NT2/D1 (cell line): ENCODE measurements at regions not wholly inside any gene's neighbourhood (a gene's known extent, or its start where the extent isn't known, plus 50 kb on each side); places are given as distances from the start of the nearest gene placed in this dataset.

Experiments used
- DNase-seq: peaks from one replicate; pipeline ENCODE4 v3.0.0-alpha.2; 2011; ENCODE audit warnings: low read depth, low spot score
- H3K27me3 ChIP-seq: 2 replicates; pipeline ENCODE4 v1.6.0; 2011; ENCODE audit warnings: mild to moderate bottlenecking; ENCODE audit not compliant: insufficient read length, insufficient read depth
- H3K36me3 ChIP-seq: 2 replicates; pipeline ENCODE4 v1.6.1; 2011; ENCODE audit warnings: mild to moderate bottlenecking, low read length, mixed read lengths; ENCODE audit not compliant: insufficient read depth, insufficient read length
- H3K4me1 ChIP-seq: 2 replicates; pipeline ENCODE4 v1.5.1; 2011; ENCODE audit not compliant: insufficient read depth, insufficient read length
- H3K4me3 ChIP-seq: 2 replicates; pipeline ENCODE4 v1.5.1; 2011; ENCODE audit warnings: low read depth; ENCODE audit not compliant: insufficient read length
- H3K9ac ChIP-seq: 2 replicates; pipeline ENCODE4 v1.6.0; 2011; ENCODE audit warnings: low read depth; ENCODE audit not compliant: insufficient read length
- H3K9me3 ChIP-seq: 2 replicates; pipeline ENCODE4 v1.5.1; 2011; ENCODE audit warnings: mild to moderate bottlenecking, low read length; ENCODE audit not compliant: insufficient read depth
- SUZ12 ChIP-seq: IDR thresholded peaks from 2 replicates; pipeline ENCODE4 v1.6.1; 2011; ENCODE audit not compliant: insufficient read length, insufficient read depth; ENCODE audit errors: extremely low read depth
- YY1 ChIP-seq: IDR thresholded peaks from 2 replicates; pipeline ENCODE4 v1.6.1; 2011; ENCODE audit not compliant: insufficient read length, insufficient read depth
- ZNF274 ChIP-seq: IDR thresholded peaks from 2 replicates; pipeline ENCODE4 v1.6.1; 2011; ENCODE audit warnings: mild to moderate bottlenecking, low read depth, low read length

DNA sequence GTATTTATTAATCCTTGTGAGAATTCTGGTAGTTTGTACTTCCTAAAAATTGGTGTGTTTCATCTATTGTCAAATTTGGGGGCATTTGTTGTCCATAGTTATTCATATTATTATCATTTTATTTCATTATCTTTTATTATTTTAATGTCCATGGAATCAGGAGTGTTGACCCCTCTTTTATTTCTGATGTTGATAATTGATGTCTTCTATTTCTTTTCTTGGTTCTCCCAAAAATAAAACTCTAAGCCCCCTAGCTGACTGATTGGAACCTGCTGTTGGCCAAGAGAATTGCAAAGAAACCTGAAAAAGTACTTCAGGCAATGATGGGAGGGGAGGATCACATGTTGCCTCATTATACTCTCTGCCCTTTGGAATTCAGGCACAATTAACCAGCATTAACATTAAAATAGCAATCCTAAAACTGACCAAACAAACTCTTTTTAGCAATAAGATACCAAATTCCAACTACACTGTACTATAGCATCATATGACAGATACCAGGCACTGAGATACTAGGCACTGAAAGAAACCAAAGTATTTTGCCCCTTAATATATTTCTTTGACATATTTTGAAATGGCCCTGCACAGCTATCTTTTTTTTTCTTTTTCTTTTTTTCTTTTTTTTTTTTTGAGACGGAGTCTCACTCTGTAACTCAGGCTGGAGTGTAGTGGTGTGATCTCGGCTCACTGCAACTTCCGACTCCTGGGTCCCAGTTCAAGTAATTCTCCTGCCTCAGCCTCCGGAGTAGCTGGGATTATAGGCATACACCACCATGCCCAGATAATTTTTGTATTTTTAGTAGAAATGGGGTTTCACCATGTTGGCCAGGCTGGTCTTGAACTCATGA is 1097.2 kb upstream of the CNTNAP5 start:
- no peaks in the 10 kb centered on the region for H3K36me3 ChIP-seq
- DNase-seq = peak; percentile 58
- H3K27me3 ChIP-seq = no peaks in the 10 kb centered on the region
- no peak overlapping the region for H3K4me3 ChIP-seq
- peaks cover 36% of the 10 kb centered on the region for H3K9me3 ChIP-seq
- no peak for TF ChIP-seq SUZ12
- TF ChIP-seq YY1 = no peak
- no peak for TF ChIP-seq ZNF274
- H3K4me1 ChIP-seq = no peaks in the 10 kb centered on the region
- H3K9ac ChIP-seq = no peak overlapping the region

DNA sequence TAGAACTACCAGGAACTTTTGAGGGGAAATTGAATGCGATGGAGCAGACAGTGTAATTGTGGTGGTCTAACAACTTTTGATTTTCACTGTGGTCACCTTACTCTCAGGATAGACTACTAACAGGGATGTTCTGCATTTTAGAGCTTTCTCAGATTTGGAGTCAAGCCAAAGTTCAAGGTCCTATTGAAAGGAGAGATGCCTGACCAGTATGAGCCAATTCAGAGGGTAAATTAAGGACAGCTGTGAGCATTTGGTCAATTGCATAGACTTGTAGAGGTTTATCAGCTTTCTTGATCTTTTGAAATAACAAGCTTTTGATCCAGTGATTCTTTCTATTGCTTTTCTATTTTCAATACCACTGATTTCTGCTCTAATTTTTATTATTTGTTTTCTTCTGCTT is 1095.7 kb upstream of the CNTNAP5 start:
- Histone ChIP-seq H3K4me3 (no peak overlapping the region), H3K27me3 (no peaks in the 10 kb centered on the region), H3K36me3 (no peaks in the 10 kb centered on the region), H3K9me3 (peaks cover 31% of the 10 kb centered on the region), H3K9ac (no peak overlapping the region), H3K4me1 (no peaks in the 10 kb centered on the region)
- TF ChIP-seq ZNF274 (no peak), YY1 (no peak), SUZ12 (no peak)
- DNase-seq = no peak

DNA sequence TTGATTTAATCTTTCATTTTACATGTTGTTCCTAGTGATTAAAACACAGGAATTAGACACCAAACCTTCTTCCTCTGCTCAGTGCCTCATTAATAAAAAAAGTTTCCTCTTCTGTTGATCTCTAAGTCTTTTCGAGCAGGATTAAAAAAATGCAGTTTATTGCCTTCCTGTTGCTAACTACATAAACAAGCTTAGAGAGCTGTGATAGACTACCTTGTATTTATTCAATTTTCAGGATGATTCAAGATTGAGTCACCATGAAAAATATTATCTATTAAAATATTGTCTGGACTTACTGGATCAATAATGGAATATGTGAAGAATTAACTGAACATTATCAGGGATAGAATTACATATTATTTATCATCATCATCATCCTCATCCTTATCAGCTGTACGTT is 1089.6 kb upstream of the CNTNAP5 start:
- Histone ChIP-seq H3K9ac (no peak overlapping the region), H3K4me3 (no peak overlapping the region), H3K36me3 (no peaks in the 10 kb centered on the region), H3K4me1 (no peaks in the 10 kb centered on the region), H3K27me3 (no peaks in the 10 kb centered on the region), H3K9me3 (no peaks in the 10 kb centered on the region)
- TF ChIP-seq SUZ12 (no peak), ZNF274 (no peak), YY1 (no peak)
- DNase-seq = no peak

DNA sequence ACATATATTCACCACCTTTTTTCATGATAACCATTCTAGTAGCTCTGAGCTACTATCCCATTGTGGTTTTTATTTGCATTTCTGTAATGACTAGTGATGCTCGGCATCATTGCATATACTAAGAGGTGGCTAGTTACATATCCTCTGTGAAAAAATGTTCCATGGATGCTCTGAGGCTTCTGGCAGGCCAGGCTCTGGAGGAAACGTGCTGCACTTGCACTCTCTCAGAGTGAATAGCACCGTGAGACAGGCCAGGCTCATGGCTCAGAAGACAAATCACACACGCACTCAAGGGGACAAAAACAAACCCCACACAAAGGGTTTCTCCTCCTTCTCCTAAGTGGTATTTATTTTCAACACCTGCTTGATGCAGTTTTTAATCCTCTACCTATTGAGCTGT is 1085.3 kb upstream of the CNTNAP5 start:
- H3K9ac ChIP-seq = no peak overlapping the region
- H3K27me3 ChIP-seq = no peaks in the 10 kb centered on the region
- TF ChIP-seq YY1 (no peak), SUZ12 (no peak), ZNF274 (no peak)
- no peak overlapping the region for H3K4me3 ChIP-seq
- H3K9me3 ChIP-seq = no peaks in the 10 kb centered on the region
- no peaks in the 10 kb centered on the region for H3K4me1 ChIP-seq
- no peaks in the 10 kb centered on the region for H3K36me3 ChIP-seq
- DNase-seq = no peak

DNA sequence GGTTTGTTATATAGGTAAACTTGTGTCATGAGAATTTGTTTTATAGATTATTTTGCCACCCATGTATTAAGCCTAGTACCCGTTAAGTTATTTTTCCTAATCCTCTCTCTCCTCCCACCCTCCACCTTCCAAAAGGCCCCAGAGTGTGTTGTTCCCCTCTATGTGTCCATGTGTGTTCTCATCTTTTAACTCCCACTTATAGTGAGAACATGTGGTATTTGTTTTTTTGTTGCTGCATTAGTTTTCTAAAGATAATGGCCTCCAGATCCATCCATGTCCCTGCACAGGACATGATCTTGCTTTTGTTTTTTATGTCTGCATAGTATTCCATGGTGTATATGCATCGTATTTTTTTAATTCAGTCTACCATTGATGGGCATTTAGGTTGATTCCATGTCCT is 1075.6 kb upstream of the CNTNAP5 start:
- Histone ChIP-seq H3K4me1 (no peaks in the 10 kb centered on the region), H3K36me3 (no peaks in the 10 kb centered on the region), H3K27me3 (no peaks in the 10 kb centered on the region), H3K9ac (no peak overlapping the region), H3K9me3 (no peaks in the 10 kb centered on the region), H3K4me3 (no peak overlapping the region)
- no peak for TF ChIP-seq SUZ12
- no peak for TF ChIP-seq YY1
- no peak for TF ChIP-seq ZNF274
- DNase-seq = no peak

DNA sequence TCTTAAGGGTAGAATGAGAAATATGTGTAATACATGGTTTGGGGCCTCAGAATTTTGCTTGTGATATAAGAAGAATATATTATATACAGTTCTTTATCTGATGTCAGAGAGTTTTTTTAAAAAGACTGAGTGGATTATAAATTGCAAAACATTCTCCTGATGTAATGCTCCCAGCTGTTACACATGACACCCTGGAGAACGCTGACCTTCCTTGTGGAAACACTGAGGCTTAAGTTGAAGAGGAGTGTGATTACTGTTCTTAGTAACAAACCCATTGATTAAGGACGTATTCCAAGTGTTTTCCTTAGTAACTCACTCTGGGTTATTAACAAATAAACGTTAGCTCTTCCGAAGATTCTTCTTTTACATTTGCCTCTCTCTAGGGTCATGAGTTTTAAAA is 1069.3 kb upstream of the CNTNAP5 start:
- DNase-seq = no peak
- Histone ChIP-seq H3K36me3 (no peaks in the 10 kb centered on the region), H3K9ac (no peak overlapping the region), H3K4me3 (no peak overlapping the region), H3K4me1 (no peaks in the 10 kb centered on the region), H3K27me3 (no peaks in the 10 kb centered on the region), H3K9me3 (no peaks in the 10 kb centered on the region)
- TF ChIP-seq ZNF274 = no peak
- no peak for TF ChIP-seq SUZ12
- TF ChIP-seq YY1 = no peak

DNA sequence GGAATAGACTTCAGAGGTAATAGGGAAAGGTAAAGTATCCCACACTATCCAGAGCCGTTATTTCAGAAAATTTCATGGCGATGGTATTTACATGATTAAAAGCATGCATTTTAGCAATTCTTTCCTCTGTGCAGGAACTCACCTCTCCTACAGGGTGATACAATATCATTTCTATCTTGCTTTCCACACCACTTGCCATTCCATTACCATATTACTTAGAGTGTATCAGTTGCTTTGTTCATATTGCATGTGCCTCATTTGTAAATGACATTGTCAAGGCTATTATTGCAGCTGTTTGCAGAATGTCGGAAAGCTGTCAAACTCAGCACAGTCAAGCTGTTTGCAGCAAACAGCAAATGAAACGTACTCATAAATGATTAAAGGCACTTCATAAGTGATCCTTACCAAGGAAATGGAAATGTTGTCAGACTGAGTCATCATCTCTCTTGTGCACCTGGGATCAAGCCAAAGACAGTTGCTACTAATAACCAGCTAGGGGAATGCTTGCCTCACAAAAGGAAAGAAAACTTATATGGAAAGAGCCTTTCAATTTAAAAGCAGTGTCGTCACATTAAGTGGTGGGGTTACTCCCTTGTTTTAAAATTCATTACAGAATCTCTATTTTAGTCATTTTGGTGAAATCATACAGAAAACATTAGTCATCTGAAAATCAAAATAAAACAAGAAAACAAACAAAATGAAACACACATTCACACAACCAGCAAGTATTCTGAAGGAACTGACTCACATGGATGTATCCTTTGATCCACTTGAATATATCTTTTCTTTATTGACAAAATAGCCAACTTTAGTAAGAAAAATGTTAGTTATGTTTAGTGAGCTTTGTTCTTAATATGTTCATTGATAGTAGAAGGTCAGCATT is 1064.1 kb upstream of the CNTNAP5 start:
- H3K27me3 ChIP-seq = no peaks in the 10 kb centered on the region
- no peak for DNase-seq
- no peaks in the 10 kb centered on the region for H3K4me1 ChIP-seq

More for the DNA sequence above, 1064.1 kb upstream of the CNTNAP5 start:
- Histone ChIP-seq H3K36me3 (no peaks in the 10 kb centered on the region), H3K9me3 (no peaks in the 10 kb centered on the region), H3K9ac (no peak overlapping the region), H3K4me3 (no peak overlapping the region)
- TF ChIP-seq SUZ12 (no peak), YY1 (no peak), ZNF274 (no peak)
